ENCODE measurements at regions not wholly inside any gene's neighbourhood (a gene's known extent, or its start where the extent isn't known, plus 50 kb on each side); places are given as distances from the start of the nearest gene placed in this dataset.

DNA sequence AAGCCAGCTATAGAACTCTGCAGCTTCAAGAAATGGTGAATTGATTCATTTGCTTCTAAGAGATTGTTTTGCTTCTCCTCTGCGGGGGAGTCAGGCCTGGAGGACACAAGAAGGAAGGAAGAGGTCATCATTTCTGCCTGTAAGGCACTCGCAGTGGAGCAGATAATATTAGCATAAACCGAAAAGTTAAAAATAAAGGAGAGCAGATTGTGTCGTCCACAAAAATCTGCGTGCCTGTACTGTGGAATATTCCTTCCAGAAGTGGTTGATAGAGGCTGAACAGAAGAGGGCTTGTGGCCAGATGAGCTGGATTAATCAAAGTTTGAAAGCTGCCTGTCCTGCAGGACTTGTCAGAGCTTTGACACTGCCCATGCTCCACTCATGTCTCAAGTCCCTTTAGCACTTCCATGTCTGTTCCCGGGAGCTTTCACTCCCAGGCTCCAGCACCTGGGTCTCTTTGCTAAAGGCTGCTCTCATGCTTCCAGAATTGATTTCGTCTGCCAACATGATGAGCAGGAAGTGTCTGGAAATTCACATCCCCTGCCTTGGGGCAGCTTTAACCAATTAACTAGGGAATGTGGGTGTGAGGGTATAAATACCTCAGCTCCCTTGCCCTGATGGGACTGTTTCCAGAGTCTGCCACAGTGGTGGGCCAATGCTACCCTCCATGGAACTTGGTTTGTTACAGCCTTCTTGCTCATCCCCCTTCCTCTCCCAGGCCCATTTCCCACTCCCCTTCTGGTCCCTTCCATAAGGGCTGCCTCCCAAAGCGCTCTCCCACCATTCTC lies 65.1 kb upstream of the STX16 start:
- no peak overlapping the region for H2AFZ ChIP-seq (ENCODE audit: low read depth, low read length)
- no peak overlapping the region for H3K4me3 ChIP-seq (ENCODE audit: low read length)
- H3K9me3 ChIP-seq (ENCODE audit: insufficient read depth, low read length): no peaks in the 10 kb centered on the region
- H3K79me2 ChIP-seq (ENCODE audit: low read length): no peaks in the 10 kb centered on the region
- no peak overlapping the region for H3K27ac ChIP-seq (ENCODE audit: low read length)
- H3K9ac ChIP-seq (ENCODE audit: low read length): no peak overlapping the region
- H4K20me1 ChIP-seq (ENCODE audit: insufficient read depth, low read length): no peaks in the 10 kb centered on the region
- H3K4me1 ChIP-seq (ENCODE audit: low read length): no peaks in the 10 kb centered on the region
- no peaks in the 10 kb centered on the region for H3K36me3 ChIP-seq (replicated peaks; ENCODE audit: low read depth, low read length)
- no peak for TF ChIP-seq EZH2phosphoT487 (IDR thresholded peaks at IDR 0.05; ENCODE audit: low read depth)
- TF ChIP-seq, protein P1, sequence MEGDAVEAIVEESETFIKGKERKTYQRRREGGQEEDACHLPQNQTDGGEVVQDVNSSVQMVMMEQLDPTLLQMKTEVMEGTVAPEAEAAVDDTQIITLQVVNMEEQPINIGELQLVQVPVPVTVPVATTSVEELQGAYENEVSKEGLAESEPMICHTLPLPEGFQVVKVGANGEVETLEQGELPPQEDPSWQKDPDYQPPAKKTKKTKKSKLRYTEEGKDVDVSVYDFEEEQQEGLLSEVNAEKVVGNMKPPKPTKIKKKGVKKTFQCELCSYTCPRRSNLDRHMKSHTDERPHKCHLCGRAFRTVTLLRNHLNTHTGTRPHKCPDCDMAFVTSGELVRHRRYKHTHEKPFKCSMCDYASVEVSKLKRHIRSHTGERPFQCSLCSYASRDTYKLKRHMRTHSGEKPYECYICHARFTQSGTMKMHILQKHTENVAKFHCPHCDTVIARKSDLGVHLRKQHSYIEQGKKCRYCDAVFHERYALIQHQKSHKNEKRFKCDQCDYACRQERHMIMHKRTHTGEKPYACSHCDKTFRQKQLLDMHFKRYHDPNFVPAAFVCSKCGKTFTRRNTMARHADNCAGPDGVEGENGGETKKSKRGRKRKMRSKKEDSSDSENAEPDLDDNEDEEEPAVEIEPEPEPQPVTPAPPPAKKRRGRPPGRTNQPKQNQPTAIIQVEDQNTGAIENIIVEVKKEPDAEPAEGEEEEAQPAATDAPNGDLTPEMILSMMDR (IDR thresholded peaks at IDR 0.05; ENCODE audit: low read depth, low read length): no peak
- no peak overlapping the region for H3K4me2 ChIP-seq (ENCODE audit: low read length)
- H3K27me3 ChIP-seq (ENCODE audit: low read depth, low read length): peaks cover 69% of the 10 kb centered on the region

DNA sequence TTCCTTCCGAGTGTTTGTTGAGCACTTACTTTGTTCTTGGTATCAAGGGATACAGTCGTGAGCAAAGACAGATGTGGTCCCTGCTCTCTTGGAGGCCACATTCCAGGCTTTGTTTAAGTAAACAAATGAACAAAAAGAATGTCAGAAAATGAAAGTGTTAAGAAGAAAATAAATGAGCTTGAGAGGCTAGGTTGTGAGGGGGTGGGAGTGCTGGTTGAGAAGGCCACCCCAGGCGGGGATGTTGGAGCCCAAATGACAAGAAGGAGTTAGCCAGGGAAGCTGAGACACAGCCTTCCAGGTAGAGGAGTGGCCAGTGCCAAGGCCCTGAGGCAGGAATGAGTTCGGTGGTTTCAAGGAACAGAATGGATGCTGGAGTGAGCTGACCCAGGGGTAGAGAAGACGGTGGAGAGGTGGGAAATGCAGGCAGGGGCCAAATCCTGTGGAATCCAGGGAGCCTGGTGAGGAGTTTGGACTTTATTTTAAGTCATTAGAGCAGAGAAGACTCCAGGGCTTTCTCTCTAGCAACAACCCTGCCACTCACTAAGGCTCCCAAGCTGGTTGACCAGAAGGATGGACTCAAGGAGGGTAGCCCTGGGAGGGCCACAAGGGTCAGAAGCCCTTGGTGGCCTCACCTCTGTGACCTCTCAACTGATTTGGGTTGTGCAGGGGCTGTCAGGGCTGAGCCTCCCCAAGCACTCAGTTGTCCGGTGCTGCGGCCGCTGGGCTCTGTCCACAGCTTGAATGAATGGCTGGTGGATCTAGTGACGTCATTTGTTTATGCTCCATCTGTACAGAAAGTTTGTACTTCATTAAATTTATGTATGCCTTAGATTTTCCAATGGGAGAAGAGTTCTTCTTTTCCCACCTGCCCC lies 66.0 kb upstream of the STX16 start:
- Histone ChIP-seq H4K20me1 (ENCODE audit: insufficient read depth, low read length) (no peaks in the 10 kb centered on the region), H3K27me3 (ENCODE audit: low read depth, low read length) (peaks cover 63% of the 10 kb centered on the region), H3K27ac (ENCODE audit: low read length) (no peak overlapping the region), H3K9ac (ENCODE audit: low read length) (no peak overlapping the region), H3K4me2 (ENCODE audit: low read length) (no peak overlapping the region), H3K36me3 (replicated peaks; ENCODE audit: low read depth, low read length) (no peaks in the 10 kb centered on the region), H3K4me1 (ENCODE audit: low read length) (no peaks in the 10 kb centered on the region), H3K79me2 (ENCODE audit: low read length) (no peaks in the 10 kb centered on the region), H2AFZ (ENCODE audit: low read depth, low read length) (no peak overlapping the region), H3K9me3 (ENCODE audit: insufficient read depth, low read length) (no peaks in the 10 kb centered on the region), H3K4me3 (ENCODE audit: low read length) (no peak overlapping the region)
- no peak for TF ChIP-seq EZH2phosphoT487 (IDR thresholded peaks at IDR 0.05; ENCODE audit: low read depth)
- TF ChIP-seq, protein P1 (IDR thresholded peaks at IDR 0.05; ENCODE audit: low read depth, low read length): no peak

DNA sequence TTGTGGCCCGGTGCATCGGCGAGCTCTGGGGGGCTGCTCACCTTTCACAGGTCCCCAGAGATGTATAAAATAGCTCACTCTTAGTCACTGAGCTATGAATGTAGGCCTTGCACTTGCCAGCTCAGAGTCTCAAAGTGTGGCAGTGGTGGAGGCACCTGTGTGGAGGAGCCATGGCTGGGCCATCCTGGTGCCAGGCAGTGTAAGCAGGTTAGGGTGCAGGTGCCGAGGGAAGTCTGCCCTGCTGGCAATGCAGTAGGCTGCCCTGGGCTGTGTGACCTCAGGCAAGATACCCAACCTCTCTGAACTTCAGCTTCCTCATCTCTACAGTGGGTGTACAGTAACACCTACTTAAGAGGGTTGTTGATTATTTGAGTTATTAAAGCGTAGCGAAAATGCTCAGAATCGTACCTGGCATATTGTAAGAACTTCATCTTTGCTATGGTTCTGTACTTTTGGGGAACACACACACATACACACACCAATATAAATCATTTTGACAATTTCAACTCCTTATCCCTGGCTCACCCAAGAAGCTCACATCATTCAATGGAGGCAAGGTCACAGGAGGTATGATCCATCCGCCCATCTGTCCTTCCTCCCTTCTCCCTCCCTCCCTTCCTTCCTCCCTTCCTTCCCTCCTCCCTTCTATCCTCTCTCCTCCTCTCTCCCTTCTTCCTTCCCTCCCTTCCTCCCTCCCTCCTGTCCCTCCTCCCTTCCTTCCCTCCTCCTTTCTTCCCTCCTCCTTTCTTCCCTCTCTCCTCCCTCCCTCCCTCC lies 66.8 kb upstream of the STX16 start:
- TF ChIP-seq EZH2phosphoT487 (IDR thresholded peaks at IDR 0.05; ENCODE audit: low read depth): no peak
- TF ChIP-seq, protein P1 (IDR thresholded peaks at IDR 0.05; ENCODE audit: low read depth, low read length): no peak
- no peaks in the 10 kb centered on the region for H3K79me2 ChIP-seq (ENCODE audit: low read length)
- H4K20me1 ChIP-seq (ENCODE audit: insufficient read depth, low read length): no peaks in the 10 kb centered on the region
- no peak overlapping the region for H3K27ac ChIP-seq (ENCODE audit: low read length)
- no peaks in the 10 kb centered on the region for H3K4me1 ChIP-seq (ENCODE audit: low read length)
- no peak overlapping the region for H3K4me3 ChIP-seq (ENCODE audit: low read length)
- no peak overlapping the region for H3K4me2 ChIP-seq (ENCODE audit: low read length)
- H3K9me3 ChIP-seq (ENCODE audit: insufficient read depth, low read length): no peaks in the 10 kb centered on the region
- peaks cover 57% of the 10 kb centered on the region for H3K27me3 ChIP-seq (ENCODE audit: low read depth, low read length)
- no peak overlapping the region for H3K9ac ChIP-seq (ENCODE audit: low read length)
- H3K36me3 ChIP-seq (replicated peaks; ENCODE audit: low read depth, low read length): no peaks in the 10 kb centered on the region
- no peak overlapping the region for H2AFZ ChIP-seq (ENCODE audit: low read depth, low read length)
